ENCODE measurements at regions not wholly inside any gene's neighbourhood (a gene's known extent, or its start where the extent isn't known, plus 50 kb on each side); places are given as distances from the start of the nearest gene placed in this dataset.

GRCh38 chr9:79201636-79202035, 370.1 kb upstream of the TLE4 start:
- ChIA-PET POLR2A (no interaction called here), CTCF (interaction anchor here (0.6 kb wide), 2 partner anchors 329 to 628 kb away, joined by 3 read pairs; no protein-coding TSS in a partner anchor)
- no peak for DNase-seq (ENCODE audit: extremely low spot score)
- TF ChIP-seq NFRKB (IDR thresholded peaks at IDR 0.05): no peak
- no peak for TF ChIP-seq CTBP1 (IDR thresholded peaks at IDR 0.05; ENCODE audit: borderline replicate concordance)
- TF ChIP-seq ZNF384 (IDR thresholded peaks at IDR 0.05): no peak
- TF ChIP-seq LEF1 (IDR thresholded peaks at IDR 0.05; ENCODE audit: borderline replicate concordance): no peak

- no peak for TF ChIP-seq L3MBTL2 (conservative IDR thresholded peaks at IDR 0.05)
- TF ChIP-seq TARDBP (IDR thresholded peaks at IDR 0.05): no peak
- TF ChIP-seq FOXA1 (IDR thresholded peaks at IDR 0.05): no peak
- TF ChIP-seq CTBP1 (IDR thresholded peaks at IDR 0.05; ENCODE audit: borderline replicate concordance): no peak
- no peak for TF ChIP-seq NFRKB (IDR thresholded peaks at IDR 0.05)
- no peak for TF ChIP-seq FOXM1 (IDR thresholded peaks at IDR 0.05; ENCODE audit: borderline replicate concordance)
- no peak for TF ChIP-seq ZNF384 (IDR thresholded peaks at IDR 0.05)
- no peak for TF ChIP-seq SUZ12 (IDR thresholded peaks at IDR 0.05)
- no peak for TF ChIP-seq LEF1 (IDR thresholded peaks at IDR 0.05; ENCODE audit: borderline replicate concordance)
- no peak for TF ChIP-seq HDGF (IDR thresholded peaks at IDR 0.05; ENCODE audit: borderline replicate concordance)
- 0 out of 2 replicates have a peak, but pooled peaks have one; percentile 15 for TF ChIP-seq FOXK2 (IDR thresholded peaks at IDR 0.05)
- no peak for TF ChIP-seq ELF4 (IDR thresholded peaks at IDR 0.05)
- no peak for TF ChIP-seq SP1 (IDR thresholded peaks at IDR 0.05)
- peak; percentile 88 for TF ChIP-seq PKNOX1 (IDR thresholded peaks at IDR 0.05)
- no peak for TF ChIP-seq BHLHE40 (IDR thresholded peaks at IDR 0.05; ENCODE audit: borderline replicate concordance)
- CTCF ChIA-PET: interaction anchor here (0.7 to 1.5 kb wide), 2 partner anchors 46 to 94 kb away, joined by 3 to 10 read pairs; no protein-coding TSS in a partner anchor
- POLR2A ChIA-PET: interaction anchor here (1.0 kb wide), 1 partner anchor 363 kb away, joined by 3 read pairs; the partner anchor contains the start of gene TLE4
- no peak for DNase-seq (ENCODE audit: extremely low spot score)
Measured at GRCh38 chr9:79208791-79209396, 362.9 kb upstream of the TLE4 start.

GRCh38 chr9:79210541-79211243, 361.1 kb upstream of the TLE4 start:
- TF ChIP-seq PKNOX1 (IDR thresholded peaks at IDR 0.05) (no peak), HDGF (IDR thresholded peaks at IDR 0.05; ENCODE audit: borderline replicate concordance) (no peak), FOXM1 (IDR thresholded peaks at IDR 0.05; ENCODE audit: borderline replicate concordance) (no peak), LEF1 (IDR thresholded peaks at IDR 0.05; ENCODE audit: borderline replicate concordance) (no peak), FOXA1 (IDR thresholded peaks at IDR 0.05) (no peak), CTBP1 (IDR thresholded peaks at IDR 0.05; ENCODE audit: borderline replicate concordance) (peak; percentile 47; the same call in 1 of the 2 replicates), ELF4 (IDR thresholded peaks at IDR 0.05) (no peak), BHLHE40 (IDR thresholded peaks at IDR 0.05; ENCODE audit: borderline replicate concordance) (no peak), NFRKB (IDR thresholded peaks at IDR 0.05) (no peak)
- no peak for DNase-seq (ENCODE audit: extremely low spot score)
- POLR2A ChIA-PET: no interaction called here
- CTCF ChIA-PET: interaction anchor here (1.0 kb wide), 1 partner anchor 44 kb away, joined by 3 read pairs; no protein-coding TSS in a partner anchor

- CTCF ChIA-PET: interaction anchor here (1.0 kb wide), 1 partner anchor 38 kb away, joined by 3 read pairs; no protein-coding TSS in a partner anchor
Measured at GRCh38 chr9:79213417-79214125, 358.2 kb upstream of the TLE4 start.

GRCh38 chr9:79215821-79216220, 355.9 kb upstream of the TLE4 start:
- ChIA-PET POLR2A (interaction anchor here (1.0 kb wide), 1 partner anchor 356 kb away, joined by 3 read pairs; the partner anchor contains the start of gene TLE4), CTCF (interaction anchor here (0.6 kb wide), 1 partner anchor 26 kb away, joined by 3 read pairs; no protein-coding TSS in a partner anchor)
- TF ChIP-seq LEF1 (IDR thresholded peaks at IDR 0.05; ENCODE audit: borderline replicate concordance) (no peak), L3MBTL2 (conservative IDR thresholded peaks at IDR 0.05) (no peak), FOXK2 (IDR thresholded peaks at IDR 0.05) (no peak), SP1 (IDR thresholded peaks at IDR 0.05) (no peak), HDGF (IDR thresholded peaks at IDR 0.05; ENCODE audit: borderline replicate concordance) (no peak), TARDBP (IDR thresholded peaks at IDR 0.05) (no peak), NFRKB (IDR thresholded peaks at IDR 0.05) (no peak), SUZ12 (IDR thresholded peaks at IDR 0.05) (no peak), CTBP1 (IDR thresholded peaks at IDR 0.05; ENCODE audit: borderline replicate concordance) (no peak), PKNOX1 (IDR thresholded peaks at IDR 0.05) (no peak), FOXM1 (IDR thresholded peaks at IDR 0.05; ENCODE audit: borderline replicate concordance) (no peak)

More at GRCh38 chr9:79213417-79214125, 358.2 kb upstream of the TLE4 start:
- no peak for DNase-seq (ENCODE audit: extremely low spot score)
- TF ChIP-seq FOXM1 (IDR thresholded peaks at IDR 0.05; ENCODE audit: borderline replicate concordance): peak; percentile 72
- TF ChIP-seq FOXK2 (IDR thresholded peaks at IDR 0.05): no peak
- POLR2A ChIA-PET: no interaction called here

GRCh38 chr9:79220251-79220650, 351.5 kb upstream of the TLE4 start:
- ChIA-PET CTCF (interaction anchor here (0.6 to 1.1 kb wide), 2 partner anchors 36 to 41 kb away, joined by 3 to 5 read pairs; no protein-coding TSS in a partner anchor), POLR2A (no interaction called here)
- DNase-seq (ENCODE audit: extremely low spot score): no peak
- TF ChIP-seq BHLHE40 (IDR thresholded peaks at IDR 0.05; ENCODE audit: borderline replicate concordance): no peak
- no peak for TF ChIP-seq ZNF384 (IDR thresholded peaks at IDR 0.05)
- TF ChIP-seq NFRKB (IDR thresholded peaks at IDR 0.05): no peak
- TF ChIP-seq ARNT (IDR thresholded peaks at IDR 0.05): no peak
- TF ChIP-seq FOXK2 (IDR thresholded peaks at IDR 0.05): no peak
- no peak for TF ChIP-seq ELF4 (IDR thresholded peaks at IDR 0.05)
- 0 out of 2 replicates have a peak, but pooled peaks have one; percentile 8 for TF ChIP-seq L3MBTL2 (conservative IDR thresholded peaks at IDR 0.05)

More at GRCh38 chr9:79215821-79216220, 355.9 kb upstream of the TLE4 start:
- DNase-seq (ENCODE audit: extremely low spot score): no peak
